B cell (primary cell): ENCODE measurements at regions not wholly inside any gene's neighbourhood (a gene's known extent, or its start where the extent isn't known, plus 50 kb on each side); places are given as distances from the start of the nearest gene placed in this dataset.

Experiments used
- ATAC-seq: fragments of 200-7000 bp; cut with Tn5 transposase; one replicate; pipeline ENCODE4 v1.10.0; 2021; ENCODE audit warnings: low read depth, mild to moderate bottlenecking, moderate number of reproducible peaks, moderate library complexity
- CTCF ChIA-PET: fragments of 350-600 bp; sonication (Branson Sonifier 250); formaldehyde crosslinking; loops from one replicate; lab custom pipeline; 2021; ENCODE audit warnings: antibody characterized with exemption, inconsistent platforms; lab: Charles Lee
- POLR2A ChIA-PET: fragments of 350-600 bp; sonication (Branson Sonifier 250); formaldehyde crosslinking; loops from one replicate; lab custom pipeline; 2021; ENCODE audit warnings: antibody characterized with exemption; lab: Charles Lee
- DNase-seq: peaks from one replicate; pipeline ENCODE4 v3.0.0; 2013
- H2AFZ ChIP-seq: 2 replicates; pipeline ENCODE4 v1.6.1; 2012; ENCODE audit warnings: mild to moderate bottlenecking, low read depth, low read length; ENCODE audit not compliant: insufficient read depth, poor library complexity, severe bottlenecking
- H3K27ac ChIP-seq, 2 donors: 1 replicate in 1 of 2; 2 replicates in 1 of 2; pipeline ENCODE4 v1.5.1; 2012 to 2013; ENCODE audit warnings: low read length in 2 of 2, mild to moderate bottlenecking in 2 of 2, moderate library complexity in 1 of 2
- H3K27me3 ChIP-seq, 4 experiments: fragments of 200-600 bp in 1 of 4; sonication (generic) in 1 of 4; replicated peaks in 1 of 4; 1 replicate in 2 of 4; 2 replicates in 2 of 4; pipeline versions ENCODE4 v1.6.1 to v1.7.0; 2013 to 2016; ENCODE audit warnings: low read length in 3 of 4, mild to moderate bottlenecking in 2 of 4, mixed read lengths in 1 of 4, moderate library complexity in 1 of 4; ENCODE audit not compliant: insufficient read depth in 4 of 4, control insufficient read depth in 3 of 4; ENCODE audit errors: control extremely low read depth in 1 of 4
- H3K36me3 ChIP-seq, 2 experiments: replicated peaks in 1 of 2; 1 replicate in 1 of 2; 2 replicates in 1 of 2; pipeline versions ENCODE4 v1.6.1 to v1.7.1; 2013; ENCODE audit warnings: low read length in 1 of 2; ENCODE audit not compliant: insufficient read depth in 2 of 2, control insufficient read depth in 1 of 2; ENCODE audit errors: control extremely low read depth in 1 of 2, extremely low read depth in 1 of 2
- H3K4me1 ChIP-seq, 2 donors: fragments of 200-600 bp in 1 of 2; sonication (generic) in 1 of 2; 1 replicate in 1 of 2; 2 replicates in 1 of 2; pipeline versions ENCODE4 v1.5.1 to v1.6.1; 2013 to 2017; ENCODE audit warnings: low read length in 2 of 2; ENCODE audit not compliant: control insufficient read depth in 2 of 2, insufficient read depth in 2 of 2
- H3K4me2 ChIP-seq: replicated peaks from 2 replicates; pipeline ENCODE3; 2012; ENCODE audit warnings: mild to moderate bottlenecking, low read depth, low read length; ENCODE audit not compliant: poor library complexity, severe bottlenecking
- H3K4me3 ChIP-seq, 5 experiments: fragments of 200-600 bp in 1 of 5; sonication (generic) in 1 of 5; 1 replicate in 3 of 5; 2 replicates in 2 of 5; pipeline versions ENCODE4 v1.5.1 to v1.7.0; 2011 to 2016; ENCODE audit warnings: low read length in 4 of 5, mild to moderate bottlenecking in 4 of 5, low read depth in 2 of 5, control low read depth in 1 of 5, moderate library complexity in 1 of 5; ENCODE audit not compliant: insufficient read depth in 1 of 5; ENCODE audit errors: control extremely low read depth in 1 of 5, extremely low read depth in 1 of 5
- H3K79me2 ChIP-seq: fragments of 200-600 bp; sonication (generic); one replicate; pipeline ENCODE4 v1.6.0; 2016; ENCODE audit warnings: low read length; ENCODE audit not compliant: control insufficient read depth, insufficient read depth
- H3K9ac ChIP-seq: fragments of 200-600 bp; sonication (generic); 2 replicates; pipeline ENCODE4 v1.6.1; 2017; ENCODE audit warnings: mild to moderate bottlenecking, low read length, moderate library complexity
- H3K9me3 ChIP-seq, 3 donors: one replicate each; pipeline versions ENCODE4 v1.6.1 to v1.7.1; 2013; ENCODE audit warnings: low read length in 2 of 3; ENCODE audit not compliant: control insufficient read depth in 2 of 3, insufficient read depth in 1 of 3; ENCODE audit errors: control extremely low read depth in 1 of 3
- H4K20me1 ChIP-seq: 2 replicates; pipeline ENCODE4 v1.6.0; 2012; ENCODE audit warnings: mild to moderate bottlenecking, low read length; ENCODE audit not compliant: insufficient read depth, control insufficient read depth, poor library complexity, severe bottlenecking
- H3K27ac Mint-ChIP-seq: one replicate; pipeline ENCODE4 v1.8.0; 2021; ENCODE audit warnings: mixed read lengths
- H3K27me3 Mint-ChIP-seq: one replicate; pipeline ENCODE4 v1.8.0; 2021; ENCODE audit warnings: mixed read lengths
- H3K4me1 Mint-ChIP-seq: one replicate; pipeline ENCODE4 v1.8.0; 2021; ENCODE audit warnings: mixed read lengths
- H3K4me3 Mint-ChIP-seq: one replicate; pipeline ENCODE4 v1.8.0; 2021; ENCODE audit warnings: mixed read lengths
- H3K9me3 Mint-ChIP-seq: one replicate; pipeline ENCODE4 v1.8.0; 2022; ENCODE audit warnings: mixed read lengths; ENCODE audit not compliant: insufficient read depth
- CTCF ChIP-seq: fragments of 200-600 bp; IDR thresholded peaks from one replicate; pipeline ENCODE4 v1.8.0; 2022; ENCODE audit warnings: antibody characterized with exemption, mild to moderate bottlenecking
- EZH2 ChIP-seq: IDR thresholded peaks from 2 replicates; pipeline ENCODE4 v1.6.1; 2012; ENCODE audit warnings: borderline replicate concordance, low read depth, mild to moderate bottlenecking, moderate library complexity, low read length; ENCODE audit not compliant: insufficient read depth, poor library complexity, severe bottlenecking
- WGBS: methylation state at CpG from one replicate; pipeline ENCODE4 v1.1.5; 2013; ENCODE audit warnings: missing lambda C conversion rate; ENCODE audit not compliant: insufficient coverage; 5-methylcytosine and 5-hydroxymethylcytosine counted together
- intact Hi-C: fragments of 100-400 bp; cut with micrococcal nuclease; formaldehyde crosslinking; loops from one replicate; pipeline ENCODE4 v1.10.0; 2022

DNA sequence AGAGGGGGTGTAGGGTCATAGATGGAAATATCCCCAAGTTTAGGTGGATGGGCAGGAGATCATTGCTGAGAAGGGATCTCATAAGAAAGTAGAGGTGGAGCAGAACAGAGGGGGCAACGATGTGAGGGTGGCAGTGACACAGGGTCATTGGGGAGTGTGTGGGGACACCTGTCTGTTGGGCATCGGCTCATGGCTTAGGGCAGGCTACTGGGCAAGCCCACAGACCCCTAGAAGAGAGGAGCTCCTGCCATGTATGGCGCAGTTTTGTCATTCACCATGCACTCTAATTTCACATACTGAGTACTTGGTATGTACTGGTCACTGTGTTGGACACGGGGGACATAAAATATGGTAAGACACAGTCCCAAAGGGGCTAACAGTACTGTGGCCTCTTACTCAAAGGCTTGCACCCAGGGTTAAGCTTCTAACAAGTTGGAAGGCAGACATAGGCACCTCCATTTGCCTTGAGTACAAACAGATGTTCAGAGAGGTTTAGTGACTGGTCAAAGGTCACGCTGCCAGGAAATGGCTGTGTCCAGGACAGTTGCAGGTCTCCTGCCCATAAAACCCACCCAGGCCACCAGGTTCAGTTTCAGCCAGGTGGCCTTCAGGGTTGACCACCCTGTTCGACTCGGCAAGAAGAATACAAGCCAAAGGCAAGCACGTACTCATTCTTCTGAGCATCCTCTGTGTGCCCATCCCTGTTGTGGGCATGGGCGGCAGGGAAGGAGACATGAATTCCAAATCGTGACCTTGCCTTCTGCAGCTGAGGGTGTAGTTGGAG, 580.2 kb downstream of the KCNJ18 start:
- ChIA-PET POLR2A (no interaction called here), CTCF (no interaction called here)
- Histone ChIP-seq H2AFZ (no peak overlapping the region), H3K9me3 (peaks cover 0 to 47% (median 0%) of the 10 kb centered on the region in 3 donors), H3K4me1 (no peaks in the 10 kb centered on the region), H3K79me2 (no peaks in the 10 kb centered on the region), H3K9ac (no peak overlapping the region), H3K27ac (no peak overlapping the region), H3K27me3 (no peaks in the 10 kb centered on the region), H3K4me2 (no peak overlapping the region), H3K36me3 (no peaks in the 10 kb centered on the region), H4K20me1 (no peaks in the 10 kb centered on the region), H3K4me3 (no peak overlapping the region)
- TF ChIP-seq CTCF (no peak), EZH2 (no peak)
- DNase-seq (no peak), ATAC-seq (no peak)
- no peaks in the 10 kb centered on the region for H3K27me3 Mint-ChIP-seq
- intact Hi-C loops = no loop called here
- H3K4me3 Mint-ChIP-seq = no peak overlapping the region
- WGBS = 88% methylated on average over 7 of the region's 10 CpGs
- no peak overlapping the region for H3K27ac Mint-ChIP-seq
- H3K9me3 Mint-ChIP-seq = peaks cover 8% of the 10 kb centered on the region
- H3K4me1 Mint-ChIP-seq = no peaks in the 10 kb centered on the region

GRCh38 chr17:22273308-22273707, 581.0 kb downstream of the KCNJ18 start:
- Histone ChIP-seq H3K9ac (no peak overlapping the region), H3K79me2 (no peaks in the 10 kb centered on the region), H3K4me3 (no peak overlapping the region), H3K9me3 (peaks cover 0 to 49% (median 0%) of the 10 kb centered on the region in 3 donors), H4K20me1 (no peaks in the 10 kb centered on the region), H2AFZ (no peak overlapping the region), H3K36me3 (no peaks in the 10 kb centered on the region), H3K4me2 (no peak overlapping the region), H3K27me3 (no peaks in the 10 kb centered on the region), H3K4me1 (no peaks in the 10 kb centered on the region), H3K27ac (no peak overlapping the region)
- ChIA-PET CTCF (no interaction called here), POLR2A (no interaction called here)
- no peaks in the 10 kb centered on the region for H3K27me3 Mint-ChIP-seq
- no peaks in the 10 kb centered on the region for H3K4me1 Mint-ChIP-seq
- TF ChIP-seq EZH2 = no peak
- no peak for TF ChIP-seq CTCF
- DNase-seq = no peak
- no peak overlapping the region for H3K27ac Mint-ChIP-seq
- 96% methylated on average over 2 of the region's 2 CpGs for WGBS
- H3K9me3 Mint-ChIP-seq = peaks cover 8% of the 10 kb centered on the region
- H3K4me3 Mint-ChIP-seq = no peak overlapping the region
- intact Hi-C loops = no loop called here
- ATAC-seq = no peak
